Neural progenitor cell (in vitro differentiated cells): ENCODE measurements at regions not wholly inside any gene's neighbourhood (a gene's known extent, or its start where the extent isn't known, plus 50 kb on each side); places are given as distances from the start of the nearest gene placed in this dataset.

Experiments
- DNase-seq: peaks from one replicate; pipeline ENCODE4 v3.0.0-alpha.2; 2016; ENCODE audit warnings: low spot score
- H2AFZ ChIP-seq: fragments of 200-600 bp; sonication (generic); replicated peaks from 2 replicates; pipeline ENCODE4 v1.6.1; 2016; ENCODE audit warnings: antibody characterized with exemption
- H3F3A ChIP-seq: fragments of 200-600 bp; sonication (generic); 2 replicates; pipeline ENCODE4 v1.6.1; 2016; ENCODE audit warnings: antibody characterized with exemption, low read depth
- H3K27ac ChIP-seq: fragments of 200-600 bp; sonication (generic); 2 replicates; pipeline ENCODE4 v1.5.1; 2016; ENCODE audit warnings: mild to moderate bottlenecking
- H3K27me3 ChIP-seq: fragments of 200-600 bp; sonication (generic); 2 replicates; pipeline ENCODE4 v1.6.1; 2016; ENCODE audit warnings: mild to moderate bottlenecking, moderate library complexity
- H3K36me3 ChIP-seq: fragments of 200-600 bp; sonication (generic); 2 replicates; pipeline ENCODE4 v1.5.1; 2016
- H3K4me1 ChIP-seq: fragments of 200-600 bp; sonication (generic); 2 replicates; pipeline ENCODE4 v1.6.1; 2016; ENCODE audit warnings: mixed run types
- H3K4me2 ChIP-seq: fragments of 200-600 bp; sonication (generic); 2 replicates; pipeline ENCODE4 v1.6.1; 2016
- H3K4me3 ChIP-seq: fragments of 200-600 bp; sonication (generic); 2 replicates; pipeline ENCODE4 v1.5.1; 2016
- H3K79me2 ChIP-seq: fragments of 200-600 bp; sonication (generic); 2 replicates; pipeline ENCODE4 v1.6.1; 2016; ENCODE audit warnings: low read depth
- H3K9ac ChIP-seq: fragments of 200-600 bp; sonication (generic); 2 replicates; pipeline ENCODE4 v1.6.1; 2016
- H3K9me3 ChIP-seq: fragments of 200-600 bp; sonication (generic); 2 replicates; pipeline ENCODE4 v1.5.1; 2016; ENCODE audit warnings: low read depth
- H4K20me1 ChIP-seq: fragments of 200-600 bp; sonication (generic); 2 replicates; pipeline ENCODE4 v1.6.1; 2016; ENCODE audit warnings: low read depth
- H3K27ac Mint-ChIP-seq: 3 replicates; pipeline ENCODE4 v1.8.0; 2021; ENCODE audit warnings: mixed read lengths
- H3K27me3 Mint-ChIP-seq: 2 replicates; pipeline ENCODE4 v1.8.0; 2022; ENCODE audit warnings: low read depth, mild to moderate bottlenecking, inconsistent platforms, moderate library complexity, mixed read lengths; ENCODE audit not compliant: insufficient read depth
- H3K36me3 Mint-ChIP-seq: 3 replicates; pipeline ENCODE4 v1.8.0; 2021; ENCODE audit warnings: mixed read lengths
- H3K4me1 Mint-ChIP-seq: 3 replicates; pipeline ENCODE4 v1.8.0; 2021; ENCODE audit warnings: mixed read lengths
- H3K4me3 Mint-ChIP-seq: 3 replicates; pipeline ENCODE4 v1.8.0; 2021; ENCODE audit warnings: mild to moderate bottlenecking, moderate library complexity, mixed read lengths
- H3K9me3 Mint-ChIP-seq: 3 replicates; pipeline ENCODE4 v1.8.0; 2020; ENCODE audit warnings: mixed read lengths
- CTCF ChIP-seq: fragments of 200-600 bp; sonication (generic); IDR thresholded peaks from 2 replicates; pipeline ENCODE4 v1.5.1; 2017; ENCODE audit warnings: antibody characterized with exemption, mild to moderate bottlenecking
- EZH2 ChIP-seq: fragments of 200-600 bp; sonication (generic); IDR thresholded peaks from 2 replicates; pipeline ENCODE4 v1.6.1; 2017; ENCODE audit warnings: antibody characterized with exemption, mild to moderate bottlenecking, moderate library complexity
- EZH2phosphoT487 ChIP-seq: fragments of 200-600 bp; sonication (generic); IDR thresholded peaks from 2 replicates; pipeline ENCODE4 v1.6.1; 2017; ENCODE audit warnings: antibody characterized with exemption

- Mint-ChIP-seq H3K4me1 (no peaks in the 10 kb centered on the region), H3K4me3 (no peak overlapping the region), H3K36me3 (no peaks in the 10 kb centered on the region), H3K27me3 (no peaks in the 10 kb centered on the region), H3K9me3 (no peaks in the 10 kb centered on the region), H3K27ac (no peak overlapping the region)
- no peak for TF ChIP-seq EZH2
- TF ChIP-seq CTCF: no peak
- no peak for TF ChIP-seq EZH2phosphoT487
- Histone ChIP-seq H3F3A (no peaks in the 10 kb centered on the region), H3K27me3 (no peaks in the 10 kb centered on the region), H3K27ac (no peak overlapping the region), H4K20me1 (no peaks in the 10 kb centered on the region), H3K36me3 (no peaks in the 10 kb centered on the region), H3K79me2 (no peaks in the 10 kb centered on the region), H3K4me2 (no peak overlapping the region), H3K9ac (no peak overlapping the region), H3K9me3 (no peaks in the 10 kb centered on the region), H3K4me3 (no peak overlapping the region), H2AFZ (no peak overlapping the region), H3K4me1 (no peaks in the 10 kb centered on the region)
- DNase-seq: no peak
Observed at GRCh38 chr17:71180801-71181385, 939.9 kb upstream of the SOX9 start.

- DNase-seq: no peak
- Histone ChIP-seq H3K27me3 (no peaks in the 10 kb centered on the region), H3K9me3 (no peaks in the 10 kb centered on the region), H3K36me3 (no peaks in the 10 kb centered on the region), H2AFZ (no peak overlapping the region), H3F3A (no peaks in the 10 kb centered on the region), H3K27ac (no peak overlapping the region), H3K4me1 (no peaks in the 10 kb centered on the region), H4K20me1 (no peaks in the 10 kb centered on the region), H3K79me2 (no peaks in the 10 kb centered on the region), H3K4me3 (no peak overlapping the region), H3K4me2 (no peak overlapping the region), H3K9ac (no peak overlapping the region)
- no peaks in the 10 kb centered on the region for H3K4me1 Mint-ChIP-seq
- no peak overlapping the region for H3K4me3 Mint-ChIP-seq
- no peaks in the 10 kb centered on the region for H3K9me3 Mint-ChIP-seq
- H3K36me3 Mint-ChIP-seq: no peaks in the 10 kb centered on the region
- no peak for TF ChIP-seq CTCF
- no peak for TF ChIP-seq EZH2
- TF ChIP-seq EZH2phosphoT487: no peak
- H3K27me3 Mint-ChIP-seq: no peaks in the 10 kb centered on the region
- H3K27ac Mint-ChIP-seq: no peak overlapping the region
Observed at GRCh38 chr17:71183066-71183660, 937.7 kb upstream of the SOX9 start.

- Mint-ChIP-seq H3K9me3 (no peaks in the 10 kb centered on the region), H3K4me1 (no peaks in the 10 kb centered on the region), H3K27ac (no peak overlapping the region)
Observed at GRCh38 chr17:71184716-71185115, 936.1 kb upstream of the SOX9 start.

More at GRCh38 chr17:71184716-71185115, 936.1 kb upstream of the SOX9 start:
- no peaks in the 10 kb centered on the region for H3K4me1 ChIP-seq
- H3K9ac ChIP-seq: no peak overlapping the region
- H2AFZ ChIP-seq: no peak overlapping the region
- no peaks in the 10 kb centered on the region for H3K79me2 ChIP-seq
- no peaks in the 10 kb centered on the region for H4K20me1 ChIP-seq
- no peak overlapping the region for H3K4me3 ChIP-seq
- H3K9me3 ChIP-seq: no peaks in the 10 kb centered on the region
- no peaks in the 10 kb centered on the region for H3K27me3 ChIP-seq
- H3K36me3 ChIP-seq: no peaks in the 10 kb centered on the region
- H3K4me2 ChIP-seq: no peak overlapping the region
- no peak for TF ChIP-seq EZH2phosphoT487
- TF ChIP-seq CTCF: no peak
- no peak for TF ChIP-seq EZH2
- no peaks in the 10 kb centered on the region for H3K27me3 Mint-ChIP-seq
- no peak for DNase-seq
- no peak overlapping the region for H3K27ac ChIP-seq
- H3K36me3 Mint-ChIP-seq: no peaks in the 10 kb centered on the region
- H3F3A ChIP-seq: no peaks in the 10 kb centered on the region
- no peak overlapping the region for H3K4me3 Mint-ChIP-seq
